GM18858 (cell line): ENCODE measurements at regions not wholly inside any gene's neighbourhood (a gene's known extent, or its start where the extent isn't known, plus 50 kb on each side); places are given as distances from the start of the nearest gene placed in this dataset.
"Not testable (repeated sequence)": the region's sequence is repeated elsewhere in the genome, so short reads cannot be mapped to it uniquely, and the experiment has no call there.

Experiments
- ATAC-seq: cut with Tn5 transposase; IDR thresholded peaks from one replicate; pipeline ENCODE4 v1.9.1; 2021; ENCODE audit not compliant: unreplicated experiment

GRCh38 chr9:61817127-61817705, 627.4 kb downstream of the SPATA31A7 start:
- not testable (repeated sequence) for ATAC-seq

- peak; percentile 72 for ATAC-seq
Measured at GRCh38 chr9:61853624-61854259, 663.9 kb downstream of the SPATA31A7 start.

- ATAC-seq = not testable (repeated sequence)
Measured at GRCh38 chr9:61854260-61854640, 664.4 kb downstream of the SPATA31A7 start.

- ATAC-seq = not testable (repeated sequence)
Measured at GRCh38 chr9:61856283-61856682, 666.4 kb downstream of the SPATA31A7 start.

DNA sequence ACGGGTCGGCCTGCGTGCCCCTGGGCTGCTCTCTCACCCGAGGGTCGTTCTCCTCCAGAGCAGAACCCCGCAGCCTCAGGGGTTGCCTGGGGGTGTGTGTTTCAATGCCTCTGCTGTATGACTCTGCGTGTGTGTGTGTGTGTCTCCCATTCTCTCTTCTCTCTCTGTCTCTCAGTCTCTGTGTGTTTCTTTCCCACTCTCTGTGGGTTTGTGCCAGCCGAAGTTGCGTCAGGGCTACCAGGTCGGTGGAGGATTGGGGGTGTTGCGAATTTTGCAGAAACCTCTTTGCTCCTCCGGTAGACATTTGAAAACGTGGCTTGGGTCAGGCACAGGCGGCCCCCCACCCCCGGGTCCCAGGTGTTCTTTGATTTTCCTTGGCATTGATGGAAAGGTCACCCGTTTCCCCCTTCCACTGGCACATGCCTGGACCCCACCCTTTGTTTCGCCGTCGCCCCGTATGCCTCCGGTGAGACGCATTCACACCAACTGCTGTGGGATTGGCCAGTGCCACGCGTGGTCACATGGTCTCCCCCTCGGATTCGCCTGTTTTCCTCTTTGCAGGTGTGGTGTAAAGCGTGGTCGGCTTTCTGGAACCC, 667.1 kb downstream of the SPATA31A7 start:
- ATAC-seq = not testable (repeated sequence)

- peak; percentile 85 for ATAC-seq
Measured at GRCh38 chr9:61857709-61858351, 668.0 kb downstream of the SPATA31A7 start.

GRCh38 chr9:61862431-61862971, 672.7 kb downstream of the SPATA31A7 start:
- not testable (repeated sequence) for ATAC-seq

DNA sequence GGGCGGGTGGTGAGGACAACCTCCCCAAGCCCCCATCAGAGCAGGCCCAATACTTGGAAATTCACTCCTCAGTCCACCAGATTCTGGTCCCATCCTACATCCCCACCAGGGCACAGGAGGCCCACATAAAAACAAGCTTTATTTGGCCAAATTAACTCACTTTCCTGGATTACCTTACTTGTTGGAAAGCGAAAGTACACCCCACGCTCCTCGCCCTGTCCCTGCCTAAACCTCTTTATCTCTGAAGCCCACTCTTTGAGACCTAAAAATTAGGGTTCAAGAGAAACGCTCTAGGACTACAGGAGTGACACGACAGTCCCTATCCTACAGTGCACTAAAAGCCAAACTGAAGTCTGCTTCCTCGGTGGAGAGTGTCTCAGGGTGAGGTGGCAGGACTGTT, 674.6 kb downstream of the SPATA31A7 start:
- not testable (repeated sequence) for ATAC-seq

DNA sequence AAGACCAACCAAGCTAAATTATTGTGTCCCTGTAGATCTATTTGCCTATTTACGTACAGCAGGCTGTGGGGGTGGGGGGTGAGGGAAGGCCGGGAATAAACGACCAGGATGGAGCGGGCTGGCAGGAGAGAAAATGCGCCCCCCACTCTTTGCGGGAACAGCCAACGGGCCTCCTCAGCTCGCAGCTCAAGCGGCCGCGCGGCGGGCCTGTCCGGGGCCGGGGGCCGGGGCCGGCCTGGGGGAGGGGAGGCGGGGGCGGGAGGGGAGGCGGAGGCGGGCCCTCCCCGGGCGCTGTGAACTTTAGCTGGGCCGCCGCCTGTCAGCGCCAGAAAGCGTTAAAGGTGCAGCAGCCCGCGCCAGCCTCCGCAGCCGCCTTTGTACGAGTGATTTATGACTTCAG, 679.1 kb downstream of the SPATA31A7 start:
- not testable (repeated sequence) for ATAC-seq

GRCh38 chr9:61872329-61872728, 682.5 kb downstream of the SPATA31A7 start:
- not testable (repeated sequence) for ATAC-seq
